HEK293T (cell line): ENCODE measurements at regions not wholly inside any gene's neighbourhood (a gene's known extent, or its start where the extent isn't known, plus 50 kb on each side); places are given as distances from the start of the nearest gene placed in this dataset.

Experiments
- CTCF ChIA-PET: fragments of 350-600 bp; formaldehyde crosslinking; extraction: SDS; loops from one replicate; lab custom pipeline; 2021; ENCODE audit warnings: antibody characterized with exemption, inconsistent platforms; lab: Yijun Ruan, JAX
- POLR2A ChIA-PET: fragments of 350-600 bp; formaldehyde crosslinking; extraction: SDS; loops from one replicate; lab custom pipeline; 2020; ENCODE audit warnings: antibody characterized with exemption, inconsistent platforms; lab: Yijun Ruan, JAX
- DNase-seq: peaks from one replicate; pipeline ENCODE4 v3.0.0; 2012; ENCODE audit warnings: mixed read lengths; ENCODE audit errors: extremely low spot score
- ARNT ChIP-seq: fragments of 450-650 bp; IDR thresholded peaks from 2 replicates; pipeline ENCODE4 v1.6.1; 2017; ENCODE audit warnings: mild to moderate bottlenecking
- BHLHE40 ChIP-seq: fragments of 450-650 bp; IDR thresholded peaks from 2 replicates; pipeline ENCODE4 v1.6.1; 2016; ENCODE audit warnings: mild to moderate bottlenecking, moderate library complexity, borderline replicate concordance
- CTBP1 ChIP-seq: fragments of 450-650 bp; IDR thresholded peaks from 2 replicates; pipeline ENCODE4 v1.6.1; 2016; ENCODE audit warnings: borderline replicate concordance
- ELF4 ChIP-seq: fragments of 450-650 bp; IDR thresholded peaks from 2 replicates; pipeline ENCODE4 v1.6.1; 2017; ENCODE audit warnings: antibody characterized with exemption
- FOXA1 ChIP-seq: fragments of 450-650 bp; IDR thresholded peaks from 2 replicates; pipeline ENCODE4 v1.6.1; 2016; ENCODE audit warnings: mild to moderate bottlenecking
- FOXK2 ChIP-seq: fragments of 450-650 bp; IDR thresholded peaks from 2 replicates; pipeline ENCODE4 v1.6.1; 2016; ENCODE audit warnings: mild to moderate bottlenecking
- FOXM1 ChIP-seq: fragments of 450-650 bp; IDR thresholded peaks from 2 replicates; pipeline ENCODE4 v1.6.1; 2017; ENCODE audit warnings: mild to moderate bottlenecking, borderline replicate concordance
- HDGF ChIP-seq: fragments of 450-650 bp; IDR thresholded peaks from 2 replicates; pipeline ENCODE4 v1.6.1; 2017; ENCODE audit warnings: antibody characterized with exemption, borderline replicate concordance
- L3MBTL2 ChIP-seq: fragments of 450-650 bp; conservative IDR thresholded peaks from 2 replicates; pipeline ENCODE4 v1.6.1; 2016; ENCODE audit warnings: mild to moderate bottlenecking
- LEF1 ChIP-seq: fragments of 450-650 bp; IDR thresholded peaks from 2 replicates; pipeline ENCODE4 v1.6.1; 2017; ENCODE audit warnings: mild to moderate bottlenecking, borderline replicate concordance
- NFRKB ChIP-seq: fragments of 450-650 bp; IDR thresholded peaks from 2 replicates; pipeline ENCODE4 v1.6.1; 2016; ENCODE audit warnings: mild to moderate bottlenecking, moderate library complexity
- PKNOX1 ChIP-seq: fragments of 450-650 bp; IDR thresholded peaks from 2 replicates; pipeline ENCODE4 v1.6.1; 2016
- SP1 ChIP-seq: fragments of 450-650 bp; IDR thresholded peaks from 2 replicates; pipeline ENCODE4 v1.6.1; 2017
- SUZ12 ChIP-seq: fragments of 450-650 bp; IDR thresholded peaks from 2 replicates; pipeline ENCODE4 v1.6.1; 2016; ENCODE audit warnings: mild to moderate bottlenecking
- TARDBP ChIP-seq: fragments of 450-650 bp; IDR thresholded peaks from 2 replicates; pipeline ENCODE4 v1.6.1; 2016
- ZNF384 ChIP-seq: fragments of 450-650 bp; IDR thresholded peaks from 2 replicates; pipeline ENCODE4 v1.6.1; 2016

GRCh38 chr17:27986805-27987684 lies 55.4 kb upstream of the NLK start:
- POLR2A ChIA-PET, result interaction anchor here (0.5 kb wide), 1 partner anchor 96 kb away, joined by 3 read pairs; no protein-coding TSS in a partner anchor
- TF ChIP-seq FOXM1, result no peak
- CTCF ChIA-PET, result no interaction called here
- no peak for DNase-seq

- TF ChIP-seq SP1 (no peak), PKNOX1 (no peak), ARNT (no peak), TARDBP (no peak), NFRKB (no peak), L3MBTL2 (no peak), HDGF (no peak), LEF1 (no peak)
- DNase-seq, result no peak
- ChIA-PET POLR2A (no interaction called here), CTCF (no interaction called here)
Measured at GRCh38 chr17:27989046-27989445, 53.4 kb upstream of the NLK start.

- TF ChIP-seq L3MBTL2 (no peak), NFRKB (no peak), LEF1 (no peak), HDGF (no peak), FOXM1 (no peak), ZNF384 (no peak), CTBP1 (no peak), SP1 (no peak), BHLHE40 (no peak), FOXA1 (no peak), SUZ12 (no peak), TARDBP (no peak), ELF4 (no peak), ARNT (no peak), FOXK2 (no peak), PKNOX1 (no peak)
- POLR2A ChIA-PET, result no interaction called here
- DNase-seq, result no peak
- CTCF ChIA-PET, result interaction anchor here (0.7 kb wide), 1 partner anchor 548 kb away, joined by 3 read pairs; no protein-coding TSS in a partner anchor
Measured at GRCh38 chr17:27990100-27990499, 52.4 kb upstream of the NLK start.

DNA sequence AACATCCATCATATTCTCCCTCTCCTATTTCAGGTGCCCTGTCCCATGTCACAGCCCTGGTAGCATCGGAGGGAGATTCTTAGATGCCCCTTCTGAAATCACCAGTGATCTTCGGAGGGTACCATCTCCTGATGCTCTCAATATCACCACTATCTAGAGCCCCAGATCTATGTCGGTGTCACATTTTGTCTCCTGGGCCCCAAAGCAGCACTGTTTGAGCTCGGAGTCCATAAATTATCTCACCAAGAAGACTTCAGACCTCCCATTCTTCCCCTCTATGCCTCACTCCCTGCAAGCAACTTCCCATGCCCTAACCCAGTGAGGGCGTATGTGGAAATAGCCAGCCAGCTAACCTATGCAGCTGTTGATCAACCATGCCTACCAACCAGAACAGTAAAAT lies 51.5 kb upstream of the NLK start:
- ChIA-PET POLR2A (no interaction called here), CTCF (no interaction called here)
- no peak for DNase-seq
- no peak for TF ChIP-seq HDGF
- TF ChIP-seq PKNOX1, result no peak
- no peak for TF ChIP-seq CTBP1
- no peak for TF ChIP-seq FOXM1
- TF ChIP-seq FOXA1, result no peak
- TF ChIP-seq SP1, result no peak

GRCh38 chr17:27991462-27991993 lies 50.9 kb upstream of the NLK start:
- TF ChIP-seq PKNOX1, result no peak
- TF ChIP-seq NFRKB, result no peak
- no peak for TF ChIP-seq ARNT
- TF ChIP-seq BHLHE40, result no peak
- no peak for TF ChIP-seq SUZ12
- TF ChIP-seq HDGF, result no peak
- no peak for TF ChIP-seq FOXM1
- no peak for TF ChIP-seq ZNF384
- TF ChIP-seq CTBP1, result no peak
- TF ChIP-seq L3MBTL2, result no peak
- no peak for TF ChIP-seq ELF4
- no peak for DNase-seq
- CTCF ChIA-PET, result no interaction called here
- POLR2A ChIA-PET, result no interaction called here
